ENCODE measurements at regions not wholly inside any gene's neighbourhood (a gene's known extent, or its start where the extent isn't known, plus 50 kb on each side); places are given as distances from the start of the nearest gene placed in this dataset.

GRCh38 chr21:15667819-15668218 lies 62.0 kb upstream of the USP25 start (continued):
- no peak for TF ChIP-seq BRF2 (CRISPR knock-in tag; IDR thresholded peaks at IDR 0.05)
- TF ChIP-seq CEBPB (IDR thresholded peaks at IDR 0.05; ENCODE audit: borderline replicate concordance, low read depth, low read length) = no peak
- TF ChIP-seq ZNF232 (CRISPR knock-in tag; IDR thresholded peaks at IDR 0.05; ENCODE audit: borderline replicate concordance) = no peak

- H3K4me2 ChIP-seq (ENCODE audit: low read depth, low read length) = no peak overlapping the region
- BruUV-seq (replicated peaks) = no TSS peak
- H3K36me3 ChIP-seq (replicated peaks in 1 of 2; ENCODE audit: control insufficient read depth in 1 of 2, insufficient read depth in 2 of 2, low read length in 2 of 2) = no peaks in the 10 kb centered on the region
- H3K27ac ChIP-seq (ENCODE audit: extremely low read length, insufficient read depth, low read length) = no peak overlapping the region
- in situ Hi-C loops (cut with HindIII; ENCODE audit: extremely low pct_ligation_motif_present, low pct_unique_long_range_greater_than_20kb) (no loop called here), intact Hi-C loops (cut with micrococcal nuclease; ENCODE audit: unreplicated experiment) (no loop called here)
- no peak for DNase-seq (ENCODE audit: low spot score)
- TF ChIP-seq EZH2 (conservative IDR thresholded peaks at IDR 0.05; ENCODE audit: low read depth, low read length) (no peak), MXI1 (IDR thresholded peaks at IDR 0.05; ENCODE audit: borderline replicate concordance, low read depth, low read length) (no peak), ZBTB43 (CRISPR knock-in tag; conservative IDR thresholded peaks at IDR 0.05) (no peak), JUND (CRISPR knock-in tag; IDR thresholded peaks at IDR 0.05) (no peak), ZNF792 (CRISPR knock-in tag; IDR thresholded peaks at IDR 0.05) (no peak), TOPORS (CRISPR knock-in tag; IDR thresholded peaks at IDR 0.05) (no peak), SCMH1 (CRISPR knock-in tag; IDR thresholded peaks at IDR 0.05; ENCODE audit: borderline replicate concordance) (no peak), NONO (IDR thresholded peaks at IDR 0.05) (no peak), NONO (CRISPR knock-in tag; conservative IDR thresholded peaks at IDR 0.05) (no peak)
- TF ChIP-seq, protein P1, sequence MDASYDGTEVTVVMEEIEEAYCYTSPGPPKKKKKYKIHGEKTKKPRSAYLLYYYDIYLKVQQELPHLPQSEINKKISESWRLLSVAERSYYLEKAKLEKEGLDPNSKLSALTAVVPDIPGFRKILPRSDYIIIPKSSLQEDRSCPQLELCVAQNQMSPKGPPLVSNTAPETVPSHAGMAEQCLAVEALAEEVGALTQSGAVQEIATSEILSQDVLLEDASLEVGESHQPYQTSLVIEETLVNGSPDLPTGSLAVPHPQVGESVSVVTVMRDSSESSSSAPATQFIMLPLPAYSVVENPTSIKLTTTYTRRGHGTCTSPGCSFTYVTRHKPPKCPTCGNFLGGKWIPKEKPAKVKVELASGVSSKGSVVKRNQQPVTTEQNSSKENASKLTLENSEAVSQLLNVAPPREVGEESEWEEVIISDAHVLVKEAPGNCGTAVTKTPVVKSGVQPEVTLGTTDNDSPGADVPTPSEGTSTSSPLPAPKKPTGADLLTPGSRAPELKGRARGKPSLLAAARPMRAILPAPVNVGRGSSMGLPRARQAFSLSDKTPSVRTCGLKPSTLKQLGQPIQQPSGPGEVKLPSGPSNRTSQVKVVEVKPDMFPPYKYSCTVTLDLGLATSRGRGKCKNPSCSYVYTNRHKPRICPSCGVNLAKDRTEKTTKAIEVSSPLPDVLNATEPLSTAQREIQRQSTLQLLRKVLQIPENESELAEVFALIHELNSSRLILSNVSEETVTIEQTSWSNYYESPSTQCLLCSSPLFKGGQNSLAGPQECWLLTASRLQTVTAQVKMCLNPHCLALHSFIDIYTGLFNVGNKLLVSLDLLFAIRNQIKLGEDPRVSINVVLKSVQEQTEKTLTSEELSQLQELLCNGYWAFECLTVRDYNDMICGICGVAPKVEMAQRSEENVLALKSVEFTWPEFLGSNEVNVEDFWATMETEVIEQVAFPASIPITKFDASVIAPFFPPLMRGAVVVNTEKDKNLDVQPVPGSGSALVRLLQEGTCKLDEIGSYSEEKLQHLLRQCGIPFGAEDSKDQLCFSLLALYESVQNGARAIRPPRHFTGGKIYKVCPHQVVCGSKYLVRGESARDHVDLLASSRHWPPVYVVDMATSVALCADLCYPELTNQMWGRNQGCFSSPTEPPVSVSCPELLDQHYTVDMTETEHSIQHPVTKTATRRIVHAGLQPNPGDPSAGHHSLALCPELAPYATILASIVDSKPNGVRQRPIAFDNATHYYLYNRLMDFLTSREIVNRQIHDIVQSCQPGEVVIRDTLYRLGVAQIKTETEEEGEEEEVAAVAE (CRISPR knock-in tag; IDR thresholded peaks at IDR 0.05; ENCODE audit: borderline replicate concordance) = no peak
- no peaks in the 10 kb centered on the region for H4K20me1 ChIP-seq (ENCODE audit: insufficient read depth, low read length)
- H2AFZ ChIP-seq (ENCODE audit: low read length) = no peak overlapping the region
- H3K9me3 ChIP-seq (ENCODE audit: low read length) = no peaks in the 10 kb centered on the region
- ATAC-seq = no peak
- POLR2A ChIA-PET = no interaction called here
- H3K79me2 ChIP-seq (ENCODE audit: insufficient read depth, low read length) = no peaks in the 10 kb centered on the region
- H3K4me1 ChIP-seq (ENCODE audit: insufficient read depth, low read length) = no peaks in the 10 kb centered on the region
- H3K9ac ChIP-seq (ENCODE audit: insufficient read depth, low read depth, low read length) = no peak overlapping the region
- no peak overlapping the region for H3K4me3 ChIP-seq (replicated peaks in 1 of 3; ENCODE audit: insufficient read depth in 1 of 3, low read depth in 2 of 3, low read length in 3 of 3)
- CTCF ChIA-PET (ENCODE audit: low intra/inter-chr PET ratio, low total read pairs) = no interaction called here
- 10% methylated on average over 2 of the region's 2 CpGs for WGBS (ENCODE audit: low lambda C conversion rate)
- H3K27me3 ChIP-seq (ENCODE audit: control insufficient read depth in 1 of 2, insufficient read depth in 2 of 2, low read length in 2 of 2) = no peaks in the 10 kb centered on the region
- no peak for FAIRE-seq
Measured at GRCh38 chr21:15669247-15669646, 60.5 kb upstream of the USP25 start.
